Ascending aorta (tissue), 2 donors: ENCODE measurements at regions not wholly inside any gene's neighbourhood (a gene's known extent, or its start where the extent isn't known, plus 50 kb on each side); places are given as distances from the start of the nearest gene placed in this dataset.

ENCODE experiments used
- DNase-seq, 2 donors: peaks; one replicate each; pipeline ENCODE4 v3.0.0-alpha.2; 2019; ENCODE audit warnings: low spot score in 2 of 2
- H3K27ac ChIP-seq, 2 donors: fragments of 200-600 bp; sonication (generic); one replicate each; pipeline ENCODE4 v1.5.1; 2016 to 2017; ENCODE audit warnings: mild to moderate bottlenecking in 1 of 2
- H3K27me3 ChIP-seq: fragments of 200-600 bp; sonication (generic); one replicate; pipeline ENCODE4 v1.5.1; 2017
- H3K36me3 ChIP-seq, 2 donors: fragments of 200-600 bp; sonication (generic); one replicate each; pipeline ENCODE4 v1.5.1; 2016
- H3K4me1 ChIP-seq, 2 donors: fragments of 200-600 bp; sonication (generic); one replicate each; pipeline ENCODE4 v1.5.1; 2016 to 2017; ENCODE audit warnings: mild to moderate bottlenecking in 1 of 2
- H3K4me3 ChIP-seq, 2 donors: fragments of 200-600 bp; sonication (generic); one replicate each; pipeline ENCODE4 v1.5.1; 2016 to 2017; ENCODE audit warnings: mild to moderate bottlenecking in 1 of 2
- H3K9me3 ChIP-seq, 2 donors: fragments of 200-600 bp; sonication (generic); one replicate each; pipeline ENCODE4 v1.5.1; 2016
- CTCF ChIP-seq, 3 experiments: fragments of 200-600 bp in 2 of 3; fragments of 450-650 bp in 1 of 3; sonication (generic) in 2 of 3; IDR thresholded peaks; one replicate each; pipeline ENCODE4 v1.5.1; 2016 to 2019; ENCODE audit warnings: antibody characterized with exemption in 3 of 3, mild to moderate bottlenecking in 1 of 3, moderate library complexity in 1 of 3
- intact Hi-C: fragments of 100-400 bp; cut with DNase I; formaldehyde crosslinking; loops from one replicate; pipeline ENCODE4 v1.15.1; 2023

- intact Hi-C loops, result no loop called here
- Histone ChIP-seq H3K27ac (no peak overlapping the region), H3K36me3 (no peaks in the 10 kb centered on the region), H3K4me3 (no peak overlapping the region), H3K27me3 (no peaks in the 10 kb centered on the region), H3K9me3 (no peaks in the 10 kb centered on the region), H3K4me1 (no peaks in the 10 kb centered on the region)
- DNase-seq, result no peak
- TF ChIP-seq CTCF (IDR thresholded peaks at IDR 0.05), result no peak
These were observed 152.6 kb downstream of the ZNF621 start for GRCh38 chr3:40677321-40677720.

- Histone ChIP-seq H3K9me3 (no peaks in the 10 kb centered on the region), H3K36me3 (no peaks in the 10 kb centered on the region), H3K27ac (no peak overlapping the region), H3K4me3 (no peak overlapping the region), H3K27me3 (no peaks in the 10 kb centered on the region), H3K4me1 (no peaks in the 10 kb centered on the region)
- intact Hi-C loops, result no loop called here
- no peak for DNase-seq
- no peak for TF ChIP-seq CTCF (IDR thresholded peaks at IDR 0.05)
These were observed 153.0 kb downstream of the ZNF621 start for GRCh38 chr3:40677749-40678148.

- intact Hi-C loops, result no loop called here
- Histone ChIP-seq H3K9me3 (no peaks in the 10 kb centered on the region), H3K4me3 (no peak overlapping the region), H3K36me3 (no peaks in the 10 kb centered on the region), H3K4me1 (no peaks in the 10 kb centered on the region), H3K27me3 (no peaks in the 10 kb centered on the region), H3K27ac (no peak overlapping the region)
- no peak for DNase-seq
- no peak for TF ChIP-seq CTCF (IDR thresholded peaks at IDR 0.05)
These were observed 154.5 kb downstream of the ZNF621 start for GRCh38 chr3:40679290-40679689.

DNA sequence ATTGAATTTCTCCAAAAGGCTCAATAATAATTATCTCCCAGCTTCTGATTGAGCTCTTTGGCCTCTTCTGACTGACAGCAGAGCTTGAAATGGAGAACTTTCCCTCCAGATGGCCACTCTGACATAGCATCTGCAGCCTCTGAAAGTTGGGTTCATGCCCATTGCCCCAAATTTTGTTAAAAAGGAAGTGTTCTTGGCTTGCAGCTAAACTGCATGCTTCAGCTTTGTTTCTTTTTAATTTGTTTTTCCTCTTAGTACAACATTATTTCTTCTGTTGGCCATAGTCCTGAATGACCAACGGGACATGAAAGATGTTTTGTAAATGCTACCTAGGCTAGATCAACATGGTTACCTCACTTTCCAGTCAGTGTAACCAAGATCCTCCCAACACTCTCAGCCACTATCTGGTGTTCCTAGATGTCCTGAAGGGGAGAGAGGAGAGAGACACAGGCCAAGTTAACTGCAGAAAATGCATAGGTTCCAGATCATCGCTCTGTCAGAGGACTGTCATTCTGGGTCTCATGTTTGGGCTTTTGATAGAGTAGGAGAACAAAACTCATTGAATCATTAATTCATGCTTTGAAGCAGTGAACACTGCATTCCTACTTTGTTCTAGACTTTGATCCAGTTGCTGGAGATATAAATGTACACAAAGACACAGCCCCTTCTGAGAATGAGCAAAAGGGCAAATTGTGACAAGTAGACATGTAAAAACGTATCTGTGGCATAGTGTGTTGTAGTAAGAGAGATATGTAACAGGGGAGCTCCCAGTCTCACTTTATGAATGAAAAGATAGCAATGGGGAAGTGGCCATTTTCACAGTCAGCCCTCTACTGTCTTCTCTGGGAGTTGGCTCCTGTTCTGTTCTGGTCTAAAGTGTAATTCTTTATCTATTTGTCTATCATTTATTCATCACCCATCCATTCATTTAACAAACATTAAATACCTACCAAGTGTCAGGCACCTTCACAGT is 156.2 kb downstream of the ZNF621 start:
- DNase-seq, result no peak
- intact Hi-C loops, result no loop called here
- Histone ChIP-seq H3K4me3 (no peak overlapping the region), H3K9me3 (no peaks in the 10 kb centered on the region), H3K4me1 (no peaks in the 10 kb centered on the region), H3K27ac (no peak overlapping the region), H3K36me3 (no peaks in the 10 kb centered on the region), H3K27me3 (no peaks in the 10 kb centered on the region)
- TF ChIP-seq CTCF (IDR thresholded peaks at IDR 0.05), result no peak

GRCh38 chr3:40681658-40682055 is 156.9 kb downstream of the ZNF621 start:
- no peak for DNase-seq

More at GRCh38 chr3:40681658-40682055, 156.9 kb downstream of the ZNF621 start:
- intact Hi-C loops, result no loop called here
- Histone ChIP-seq H3K36me3 (no peaks in the 10 kb centered on the region), H3K4me1 (no peaks in the 10 kb centered on the region), H3K4me3 (no peak overlapping the region), H3K27ac (no peak overlapping the region), H3K27me3 (no peaks in the 10 kb centered on the region), H3K9me3 (no peaks in the 10 kb centered on the region)
- TF ChIP-seq CTCF (IDR thresholded peaks at IDR 0.05), result no peak
